ENCODE measurements at regions not wholly inside any gene's neighbourhood (a gene's known extent, or its start where the extent isn't known, plus 50 kb on each side); places are given as distances from the start of the nearest gene placed in this dataset.

- in situ Hi-C loops (cut with HindIII; ENCODE audit: extremely low pct_ligation_motif_present, low pct_unique_long_range_greater_than_20kb): loop anchor here (25.0 kb wide), 1 partner anchor 300 kb away; no protein-coding TSS in a partner anchor
- TF ChIP-seq ZNF3 (CRISPR knock-in tag; IDR thresholded peaks at IDR 0.05) (no peak), ZFP36 (IDR thresholded peaks at IDR 0.05; ENCODE audit: borderline replicate concordance, low read depth, low read length, partially characterized antibody) (peak; percentile 44), HDAC2 (CRISPR knock-in tag; IDR thresholded peaks at IDR 0.05) (no peak), GZF1 (CRISPR knock-in tag; IDR thresholded peaks at IDR 0.05) (no peak), NFKB2 (CRISPR knock-in tag; IDR thresholded peaks at IDR 0.05; ENCODE audit: borderline replicate concordance) (no peak), AGO2 (optimal IDR thresholded peaks at IDR 0.05; ENCODE audit: low read depth, low read length) (no peak), FOXA3 (CRISPR knock-in tag; IDR thresholded peaks at IDR 0.05) (no peak), HNF1A (IDR thresholded peaks at IDR 0.05; ENCODE audit: low read depth) (no peak), HNF1A (CRISPR knock-in tag; IDR thresholded peaks at IDR 0.05; ENCODE audit: borderline replicate concordance) (no peak)
These were observed 195.6 kb upstream of the SSTR1 start for GRCh38 chr14:38012056-38012455.

More at GRCh38 chr14:38012056-38012455, 195.6 kb upstream of the SSTR1 start:
- no TSS peak for BruUV-seq (replicated peaks)
- Histone ChIP-seq H3K4me1 (ENCODE audit: insufficient read depth, low read length) (no peaks in the 10 kb centered on the region), H3K9ac (ENCODE audit: insufficient read depth, low read depth, low read length) (no peak overlapping the region), H3K4me3 (replicated peaks in 1 of 3; ENCODE audit: insufficient read depth in 1 of 3, low read depth in 2 of 3, low read length in 3 of 3) (no peak overlapping the region), H3K36me3 (replicated peaks in 1 of 2; ENCODE audit: control insufficient read depth in 1 of 2, insufficient read depth in 2 of 2, low read length in 2 of 2) (no peaks in the 10 kb centered on the region), H3K27ac (ENCODE audit: extremely low read length, insufficient read depth, low read length) (no peak overlapping the region), H2AFZ (ENCODE audit: low read length) (no peak overlapping the region), H3K4me2 (ENCODE audit: low read depth, low read length) (no peak overlapping the region), H4K20me1 (ENCODE audit: insufficient read depth, low read length) (no peaks in the 10 kb centered on the region), H3K79me2 (ENCODE audit: insufficient read depth, low read length) (no peaks in the 10 kb centered on the region), H3K9me3 (ENCODE audit: low read length) (peaks cover 32% of the 10 kb centered on the region), H3K27me3 (ENCODE audit: control insufficient read depth in 1 of 2, insufficient read depth in 2 of 2, low read length in 2 of 2) (no peaks in the 10 kb centered on the region)
- ATAC-seq (no peak), DNase-seq (ENCODE audit: low spot score) (no peak), FAIRE-seq (no peak)
- intact Hi-C loops (cut with micrococcal nuclease; ENCODE audit: unreplicated experiment): loop anchor here (10.0 kb wide), 1 partner anchor 767 kb away; no protein-coding TSS in a partner anchor
- POLR2A ChIA-PET: no interaction called here
- CTCF ChIA-PET (ENCODE audit: low intra/inter-chr PET ratio, low total read pairs): no interaction called here
